C4-2B (cell line): ENCODE measurements at regions not wholly inside any gene's neighbourhood (a gene's known extent, or its start where the extent isn't known, plus 50 kb on each side); places are given as distances from the start of the nearest gene placed in this dataset.
"Not testable (repeated sequence)": the region's sequence is repeated elsewhere in the genome, so short reads cannot be mapped to it uniquely, and the experiment has no call there.

Source experiments
- H3K27ac ChIP-seq: fragments of 450-650 bp; 2 replicates; pipeline ENCODE4 v1.5.1; 2017
- ZFX ChIP-seq: fragments of 450-650 bp; IDR thresholded peaks from 2 replicates; pipeline ENCODE4 v1.6.1; 2017
- TF ChIP-seq, protein P1 (sequence below): fragments of 450-650 bp; conservative IDR thresholded peaks from 2 replicates; pipeline ENCODE4 v1.5.1; 2017; ENCODE audit warnings: mild to moderate bottlenecking

DNA sequence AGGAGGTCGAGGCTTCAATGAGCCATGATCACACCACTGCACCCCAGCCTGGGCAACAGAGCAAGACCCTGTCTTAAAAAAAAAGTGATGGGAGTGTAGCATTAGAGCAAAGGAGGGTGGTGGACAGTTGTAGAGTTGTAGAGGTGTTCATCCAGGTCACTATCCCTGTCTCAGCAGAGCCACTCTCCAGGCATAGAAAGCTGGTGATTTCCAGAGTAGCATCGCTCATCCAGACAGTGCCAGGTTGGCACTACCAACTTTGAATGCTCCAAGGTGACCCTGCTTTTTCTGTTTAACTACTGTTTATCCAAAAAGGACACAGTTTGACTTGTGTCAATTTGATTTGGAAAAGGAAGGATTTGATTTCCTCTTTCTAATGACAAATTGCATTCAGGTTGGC, 147.3 kb downstream of the USP46 start:
- no peak overlapping the region for H3K27ac ChIP-seq
- TF ChIP-seq ZFX: no peak
- TF ChIP-seq, protein P1, sequence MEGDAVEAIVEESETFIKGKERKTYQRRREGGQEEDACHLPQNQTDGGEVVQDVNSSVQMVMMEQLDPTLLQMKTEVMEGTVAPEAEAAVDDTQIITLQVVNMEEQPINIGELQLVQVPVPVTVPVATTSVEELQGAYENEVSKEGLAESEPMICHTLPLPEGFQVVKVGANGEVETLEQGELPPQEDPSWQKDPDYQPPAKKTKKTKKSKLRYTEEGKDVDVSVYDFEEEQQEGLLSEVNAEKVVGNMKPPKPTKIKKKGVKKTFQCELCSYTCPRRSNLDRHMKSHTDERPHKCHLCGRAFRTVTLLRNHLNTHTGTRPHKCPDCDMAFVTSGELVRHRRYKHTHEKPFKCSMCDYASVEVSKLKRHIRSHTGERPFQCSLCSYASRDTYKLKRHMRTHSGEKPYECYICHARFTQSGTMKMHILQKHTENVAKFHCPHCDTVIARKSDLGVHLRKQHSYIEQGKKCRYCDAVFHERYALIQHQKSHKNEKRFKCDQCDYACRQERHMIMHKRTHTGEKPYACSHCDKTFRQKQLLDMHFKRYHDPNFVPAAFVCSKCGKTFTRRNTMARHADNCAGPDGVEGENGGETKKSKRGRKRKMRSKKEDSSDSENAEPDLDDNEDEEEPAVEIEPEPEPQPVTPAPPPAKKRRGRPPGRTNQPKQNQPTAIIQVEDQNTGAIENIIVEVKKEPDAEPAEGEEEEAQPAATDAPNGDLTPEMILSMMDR: no peak

DNA sequence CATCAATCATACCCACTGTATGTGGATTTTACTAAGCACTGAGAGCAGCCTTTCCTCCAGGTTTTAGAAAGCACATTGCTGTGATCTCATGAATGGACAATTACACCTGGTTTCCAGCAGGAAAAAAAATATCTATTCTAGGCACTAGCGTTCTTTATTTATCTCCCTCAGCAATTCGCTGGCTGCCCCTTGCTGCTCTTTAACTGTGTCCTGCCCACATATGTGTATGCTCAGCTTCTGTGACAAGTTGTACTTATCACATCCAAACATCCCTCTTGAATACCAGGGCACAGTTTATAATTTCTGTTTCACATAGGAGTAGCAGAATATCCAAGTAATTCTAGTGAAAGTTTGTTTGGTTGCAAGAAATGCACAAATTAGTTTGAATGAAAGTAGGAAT, 146.8 kb downstream of the USP46 start:
- TF ChIP-seq ZFX: no peak
- no peak overlapping the region for H3K27ac ChIP-seq

DNA sequence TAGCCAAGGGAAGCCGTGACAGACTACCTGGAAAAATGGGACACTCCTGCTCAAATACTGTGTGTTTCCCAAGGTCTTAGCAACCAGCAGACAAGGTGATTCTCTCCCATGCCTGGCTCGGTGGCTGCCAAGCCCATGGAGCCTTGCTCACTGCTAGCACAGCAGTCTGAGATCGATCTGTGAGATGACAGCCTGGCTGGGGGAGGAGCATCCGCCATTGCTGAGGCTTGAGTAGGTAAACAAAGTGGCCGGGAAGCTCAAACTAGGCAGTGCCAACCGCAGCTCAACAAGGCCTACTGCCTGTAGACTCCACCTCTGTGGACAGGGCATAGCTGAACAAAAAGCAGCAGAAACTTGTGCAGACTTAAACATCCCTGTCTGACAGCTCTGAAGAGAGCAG, 137.0 kb downstream of the USP46 start:
- H3K27ac ChIP-seq: not testable (repeated sequence)

DNA sequence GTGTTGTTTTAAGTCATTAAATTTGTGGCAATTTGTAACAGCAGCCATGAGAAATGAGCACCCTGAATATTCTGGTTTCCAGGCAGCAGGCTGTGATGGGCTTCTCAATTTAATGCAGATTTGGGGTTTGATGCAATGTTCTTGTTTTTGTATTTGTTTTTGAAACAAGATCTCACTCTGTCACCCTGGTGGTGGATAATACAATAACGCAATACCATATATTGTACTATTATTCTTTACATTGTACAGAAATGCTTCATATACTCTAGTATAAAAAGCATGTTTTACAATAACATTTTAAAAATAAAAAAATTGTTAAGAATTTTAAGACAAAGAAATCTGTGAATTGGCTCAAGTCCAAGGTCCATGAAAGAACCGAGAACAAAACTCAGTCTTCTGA, 129.1 kb downstream of the USP46 start:
- H3K27ac ChIP-seq: no peak overlapping the region
- TF ChIP-seq, protein P1: no peak; the same call in 1 of the 2 replicates
- TF ChIP-seq ZFX: no peak

DNA sequence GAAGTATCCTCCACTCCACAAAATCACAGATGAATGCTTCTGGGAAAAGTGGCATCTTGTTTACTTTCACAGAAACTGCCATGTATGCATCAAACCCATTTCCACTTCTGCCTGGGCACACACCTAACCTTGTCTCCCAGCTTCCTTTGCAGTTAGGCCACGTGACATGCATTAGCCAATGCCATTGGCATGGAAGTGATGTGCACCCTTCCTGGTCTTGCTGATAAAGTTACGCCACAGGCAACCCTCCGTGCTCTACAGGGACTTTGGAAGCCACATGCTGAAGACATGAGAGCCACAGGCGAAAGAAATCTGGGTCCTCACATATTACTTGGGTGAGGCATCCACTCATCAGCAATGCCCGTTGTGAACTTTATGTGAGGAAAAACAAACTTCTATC, 123.3 kb downstream of the USP46 start:
- no peak overlapping the region for H3K27ac ChIP-seq
- TF ChIP-seq, protein P1: no peak
- no peak for TF ChIP-seq ZFX
